AML-193 (cell line): ENCODE measurements at regions not wholly inside any gene's neighbourhood (a gene's known extent, or its start where the extent isn't known, plus 50 kb on each side); places are given as distances from the start of the nearest gene placed in this dataset.
"Not testable (repeated sequence)": the region's sequence is repeated elsewhere in the genome, so short reads cannot be mapped to it uniquely, and the experiment has no call there.

Experiments
- DNase-seq, 2 experiments: peaks; one replicate each; lab custom pipeline; 2025; lab: John Stamatoyannopoulos, UW

DNA sequence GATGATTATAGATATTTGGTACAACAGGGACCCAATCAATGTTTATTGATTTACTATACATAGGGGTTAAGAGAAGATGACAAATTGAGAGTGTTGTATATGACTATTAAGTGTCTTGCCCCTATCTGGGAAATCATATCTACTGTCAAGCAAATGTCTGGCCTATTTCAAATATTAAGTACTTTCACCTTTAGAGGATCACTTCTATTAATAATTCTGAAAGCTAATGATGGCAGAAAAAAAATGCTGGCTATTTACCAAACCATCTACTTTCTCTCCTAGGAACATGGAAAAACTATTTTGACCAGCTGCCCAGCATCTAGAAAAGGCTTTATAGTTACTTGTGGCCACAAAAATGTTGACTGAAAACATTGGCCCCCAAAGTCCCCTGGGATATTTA, 632.3 kb upstream of the ZNF385D start:
- DNase-seq = no peak

DNA sequence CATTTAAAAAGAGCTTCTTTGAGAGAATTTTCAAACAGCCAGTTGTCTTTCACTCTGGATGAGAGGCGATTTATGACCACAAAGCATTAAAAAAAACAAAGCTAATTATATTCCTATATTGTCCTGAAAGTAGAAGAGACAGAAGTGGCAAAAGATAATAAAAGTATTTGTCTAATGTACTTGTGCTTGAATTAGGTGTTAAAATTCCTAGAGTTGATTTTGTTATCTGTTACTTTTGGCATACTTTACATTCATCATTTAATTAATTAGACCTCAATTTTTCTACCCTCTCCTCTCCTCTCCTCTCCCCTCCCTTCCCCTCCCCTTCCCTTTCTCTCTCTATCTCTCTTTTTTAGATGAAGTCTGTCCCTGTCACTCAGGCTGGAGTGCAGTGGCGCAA, 635.1 kb upstream of the ZNF385D start:
- DNase-seq = no peak

DNA sequence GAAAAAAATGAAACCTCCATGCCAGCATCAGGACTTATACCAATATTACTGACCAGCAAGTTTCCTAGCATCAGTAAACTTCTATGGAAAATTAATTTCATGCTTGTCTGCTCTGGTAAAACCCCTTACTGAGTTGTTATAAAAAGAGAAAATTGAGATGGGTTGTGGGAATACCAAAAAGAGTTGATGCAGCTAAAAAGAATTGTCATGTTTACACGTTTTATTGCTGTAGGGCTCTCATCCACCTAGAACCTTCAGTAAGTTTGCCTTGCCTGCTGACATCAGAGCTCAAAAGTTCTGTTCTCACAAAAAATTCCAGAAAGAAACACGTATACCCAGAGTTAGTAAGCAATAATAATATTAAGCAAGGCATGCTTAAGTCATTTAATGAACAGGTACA, 641.3 kb upstream of the ZNF385D start:
- no peak for DNase-seq

DNA sequence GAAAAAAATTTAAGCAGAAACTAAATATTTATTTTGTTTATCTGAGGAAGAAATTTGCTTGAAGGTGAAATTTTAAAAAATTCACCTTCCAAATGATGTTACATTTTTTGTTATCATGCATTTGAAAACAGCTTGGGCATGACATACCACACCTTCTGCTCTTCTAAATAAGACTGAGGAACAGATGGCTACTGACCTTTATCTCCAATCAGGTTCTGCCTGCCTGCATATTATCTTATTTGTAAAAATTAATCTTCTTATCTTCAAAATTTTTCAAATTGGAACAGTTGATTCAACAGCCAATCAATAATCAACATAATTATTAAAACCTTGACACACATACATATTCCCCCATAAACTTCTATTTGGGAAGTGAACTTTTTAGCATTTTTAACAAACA, 641.8 kb upstream of the ZNF385D start:
- DNase-seq = no peak

DNA sequence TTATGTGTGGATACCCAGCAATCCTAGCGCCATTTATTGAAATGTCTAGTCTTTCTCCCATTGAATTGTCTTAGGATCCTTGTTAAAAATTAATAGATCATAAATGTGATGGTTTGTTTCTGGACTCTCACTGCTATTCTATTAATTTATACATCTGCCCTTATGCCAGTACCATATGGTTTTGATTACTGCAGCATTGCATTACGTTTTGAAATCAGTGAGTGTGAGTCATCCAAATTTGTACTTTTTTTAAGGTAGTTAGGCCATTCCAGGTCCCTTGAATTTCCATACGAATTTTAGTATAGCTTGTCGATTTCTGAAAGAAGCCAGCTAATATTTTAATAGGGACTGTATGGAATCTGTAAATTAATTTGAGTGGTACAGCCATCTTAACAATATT, 648.6 kb upstream of the ZNF385D start:
- DNase-seq = no peak

DNA sequence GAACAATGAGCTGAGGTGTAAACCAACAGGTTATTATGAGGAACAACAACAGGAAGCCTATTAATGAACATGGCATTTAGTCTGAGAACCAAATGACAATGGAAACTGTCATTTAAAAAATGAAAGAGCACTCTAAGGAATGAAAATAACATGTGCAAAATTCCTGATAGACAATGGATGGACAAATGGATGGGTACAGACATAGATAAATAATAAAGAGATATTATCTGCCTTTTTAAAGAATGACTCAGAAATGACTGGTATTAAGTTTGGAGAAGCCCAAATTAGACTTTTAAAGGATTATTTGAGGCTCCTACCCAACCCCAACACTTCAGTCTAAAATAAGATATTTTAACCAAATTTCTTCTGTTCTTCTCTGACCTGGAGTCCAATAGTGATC, 650.5 kb upstream of the ZNF385D start:
- no peak for DNase-seq

DNA sequence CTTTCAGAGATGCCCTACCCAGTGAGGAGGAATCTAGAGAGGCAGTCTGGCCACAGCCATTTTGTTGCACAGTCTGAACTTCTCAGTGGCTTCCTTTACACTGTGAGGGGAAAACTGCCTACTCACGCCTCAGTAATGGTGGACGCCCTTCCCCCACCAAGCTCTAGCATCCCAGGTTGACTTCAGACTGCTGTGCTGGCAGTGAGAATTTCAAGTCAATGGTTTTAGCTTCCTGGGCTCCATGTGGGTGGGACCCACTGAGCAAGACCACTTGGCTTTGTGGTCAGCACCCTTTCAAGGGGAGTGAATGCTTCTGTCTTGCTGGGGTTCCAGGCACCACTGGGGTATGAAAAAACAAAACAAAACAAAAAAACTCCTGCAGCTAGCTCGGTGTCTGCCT, 663.2 kb upstream of the ZNF385D start:
- DNase-seq = no peak

DNA sequence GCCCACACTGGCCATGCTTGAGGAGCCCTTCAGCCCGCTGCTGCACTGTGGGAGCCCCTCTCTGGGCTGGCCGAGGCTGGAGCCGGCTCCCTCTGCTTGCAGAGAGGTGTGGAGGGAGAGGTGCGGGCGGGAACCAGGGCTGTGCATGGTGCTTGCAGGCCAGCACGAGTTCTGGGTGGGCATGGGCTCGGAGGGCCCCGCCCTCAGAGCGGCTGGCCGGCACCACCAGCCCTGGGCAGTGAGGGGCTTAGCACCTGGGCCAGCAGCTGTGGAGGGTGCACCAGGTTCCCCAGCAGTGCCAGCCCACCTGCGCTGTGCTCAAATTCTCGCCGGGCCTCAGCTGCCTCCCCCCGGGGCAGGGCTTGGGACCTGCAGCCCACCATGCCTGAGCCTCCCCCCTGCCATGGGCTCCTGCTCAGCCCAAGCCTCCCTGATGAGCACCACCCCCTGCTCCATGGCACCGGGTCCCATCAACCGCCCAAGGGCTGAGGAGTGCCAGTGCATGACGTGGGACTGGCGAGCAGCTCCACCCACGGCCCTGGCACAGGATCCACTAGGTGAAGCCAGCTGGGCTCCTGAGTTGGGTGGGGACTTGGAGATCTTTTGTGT, 665.9 kb upstream of the ZNF385D start:
- not testable (repeated sequence) for DNase-seq

DNA sequence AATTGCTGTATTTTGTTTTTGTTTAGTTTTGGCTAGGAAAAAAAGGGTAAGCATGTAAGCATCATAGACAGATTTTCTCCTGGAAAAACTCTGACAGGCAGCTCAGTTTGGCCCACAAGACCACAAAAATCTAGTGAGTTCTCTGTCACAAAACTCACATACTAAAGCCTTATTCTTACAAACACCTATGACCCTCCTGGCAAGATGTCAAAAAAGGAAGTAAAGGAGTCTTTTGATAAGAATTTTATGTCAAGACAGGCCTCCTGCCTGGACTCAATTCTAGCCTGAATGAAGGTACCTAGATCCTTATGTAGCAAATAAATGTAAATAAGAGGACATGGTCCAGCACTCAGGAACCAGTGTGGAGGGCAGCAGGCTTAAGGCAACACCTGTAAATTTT, 668.3 kb upstream of the ZNF385D start:
- no peak for DNase-seq

DNA sequence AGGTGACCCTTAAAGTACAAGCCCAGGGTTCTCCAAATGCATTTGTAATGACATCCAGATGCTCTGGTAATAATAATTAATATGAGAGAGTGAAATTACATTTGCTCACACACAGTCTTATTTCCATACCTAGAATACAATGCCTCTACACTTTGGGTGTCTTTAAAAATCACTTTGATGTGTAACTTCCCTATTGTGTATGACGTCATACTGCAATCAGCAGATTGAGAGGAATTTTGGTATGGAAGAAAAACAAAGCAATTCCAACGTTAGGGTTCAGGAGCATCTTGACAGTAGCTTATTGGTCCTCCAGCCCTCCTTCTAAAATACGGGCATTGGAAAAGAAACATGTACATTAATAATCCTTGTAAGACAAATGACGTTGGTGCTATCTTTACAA, 670.6 kb upstream of the ZNF385D start:
- DNase-seq = no peak

DNA sequence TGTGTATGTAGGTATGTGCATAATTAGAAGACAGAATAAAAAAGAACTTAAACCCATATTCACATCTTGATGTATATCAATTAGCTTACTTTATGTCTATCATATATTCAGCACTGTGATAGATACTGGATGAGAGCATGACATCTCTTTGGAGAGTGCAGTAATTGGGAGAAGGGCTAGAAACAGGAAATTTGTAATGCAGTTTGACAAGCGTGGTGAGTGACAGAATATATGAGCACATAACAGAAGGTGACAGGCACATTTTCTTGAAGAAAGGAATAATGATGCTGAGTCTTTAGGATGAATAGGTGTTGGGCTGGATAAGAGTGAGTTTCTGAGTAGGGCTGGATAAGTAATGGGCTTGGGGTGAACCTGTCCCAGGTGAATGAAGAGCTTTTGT, 680.3 kb upstream of the ZNF385D start:
- no peak for DNase-seq

DNA sequence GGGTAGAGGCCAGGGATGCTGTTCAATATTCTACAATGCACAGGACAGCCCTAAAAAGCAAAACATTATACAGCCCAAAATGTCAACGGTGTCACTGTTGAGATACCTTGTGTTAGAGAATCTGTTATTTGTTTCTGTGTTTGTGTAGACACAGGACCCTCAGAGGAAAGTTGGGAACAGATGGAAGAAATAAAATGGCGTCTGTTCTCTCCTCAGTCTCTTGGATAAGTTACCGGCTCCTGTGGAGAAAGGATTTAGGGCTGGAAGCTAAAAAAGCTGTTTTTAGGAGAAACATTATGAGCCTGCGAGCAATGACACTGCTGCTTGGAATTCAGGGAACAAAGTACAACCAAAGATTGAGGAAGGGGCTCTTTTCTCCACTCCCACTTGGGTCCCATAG, 688.6 kb upstream of the ZNF385D start:
- no peak for DNase-seq

DNA sequence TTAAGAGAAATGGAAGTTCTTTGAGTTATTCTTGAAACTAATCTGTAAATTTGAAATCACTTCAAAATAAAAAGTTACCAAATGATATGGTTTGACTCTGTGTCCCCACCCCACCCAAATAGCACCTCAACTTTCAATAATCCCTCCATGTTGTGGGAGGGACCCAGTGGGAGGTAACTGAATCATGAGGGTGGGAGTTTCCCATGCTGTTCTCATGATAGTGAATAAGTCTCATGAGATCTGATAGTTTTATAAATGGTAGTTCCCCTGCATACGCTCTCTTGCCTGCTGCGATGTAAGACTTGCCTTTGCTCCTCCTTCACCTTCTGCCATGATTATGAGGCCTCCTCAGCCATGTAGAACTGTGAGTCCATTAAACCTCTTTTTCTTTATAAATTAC, 690.7 kb upstream of the ZNF385D start:
- DNase-seq = no peak

DNA sequence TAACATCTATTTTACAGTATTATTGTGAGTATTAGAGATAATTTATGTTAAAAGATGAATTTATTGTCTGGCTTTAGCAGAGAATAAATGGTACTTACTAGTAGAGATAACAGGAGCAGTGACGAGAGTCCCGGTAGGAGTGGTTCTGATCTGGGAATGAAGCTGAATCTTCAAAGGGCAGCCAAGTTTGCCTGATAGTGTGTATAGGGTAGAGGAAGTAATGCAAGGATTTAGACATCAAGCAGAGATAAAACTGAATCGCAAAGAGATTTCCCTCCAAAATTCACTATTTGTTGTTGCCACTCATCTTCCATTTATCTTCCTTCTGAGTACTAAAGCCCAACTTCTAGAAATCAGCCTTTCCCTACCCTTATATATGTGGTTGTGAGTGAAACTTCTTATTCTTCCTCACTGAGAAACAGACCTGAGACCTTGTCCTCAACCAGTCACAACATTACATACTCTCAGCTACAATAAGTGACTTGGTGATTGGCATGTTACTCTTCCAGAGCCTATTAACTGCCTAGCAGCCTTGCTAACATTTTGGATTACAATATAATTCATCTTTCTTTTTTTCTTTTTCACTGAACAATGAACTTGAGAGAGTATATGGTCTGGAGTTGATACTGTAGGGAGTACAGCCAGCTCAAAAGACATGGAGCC, 692.7 kb upstream of the ZNF385D start:
- DNase-seq = no peak

DNA sequence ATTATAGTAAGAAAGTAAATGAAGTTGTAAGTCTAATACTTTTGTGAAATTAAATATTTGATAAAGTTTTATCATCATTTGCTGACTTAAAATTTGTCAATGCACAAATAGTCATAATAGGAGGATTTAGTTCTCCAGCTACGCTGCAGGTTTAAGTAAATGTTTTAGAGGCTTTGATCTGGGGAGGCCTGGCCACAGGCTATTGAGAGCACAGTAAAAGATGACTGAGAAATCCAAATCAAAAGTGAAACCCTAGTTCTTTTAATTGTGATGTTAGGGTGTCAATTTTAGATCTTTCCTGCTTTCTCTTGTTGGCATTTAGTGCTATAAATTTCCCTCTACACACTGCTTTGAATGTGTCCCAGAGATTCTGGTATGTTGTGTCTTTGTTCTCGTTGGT, 694.3 kb upstream of the ZNF385D start:
- DNase-seq = not testable (repeated sequence)

DNA sequence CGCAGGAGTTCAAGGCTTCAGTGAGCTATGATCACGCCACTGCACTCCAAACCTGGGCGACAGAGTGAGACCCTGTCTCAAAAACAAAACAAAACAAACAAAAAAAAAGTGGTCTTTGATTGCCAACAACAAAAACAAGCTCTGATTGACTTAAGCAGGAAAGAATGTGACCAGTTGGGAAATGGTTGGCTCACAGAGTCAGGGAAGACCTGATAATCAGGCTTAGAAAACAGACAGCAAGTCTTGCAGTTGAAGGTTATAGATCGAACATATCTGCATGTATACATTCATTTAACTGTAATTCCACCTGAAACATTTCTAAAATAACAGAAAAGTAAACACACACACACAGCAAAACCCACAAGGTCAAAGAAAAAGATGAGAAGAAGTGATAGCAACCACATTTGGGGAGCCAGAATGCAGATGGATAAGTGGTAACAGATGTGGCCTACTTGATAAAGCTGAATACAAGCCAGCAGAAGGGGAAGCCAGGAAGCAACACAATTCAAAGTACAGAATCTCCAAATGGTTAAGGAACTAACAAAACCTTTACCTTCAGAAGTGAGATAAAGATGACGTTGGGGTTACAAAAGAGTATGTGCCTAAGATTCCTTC, 699.9 kb upstream of the ZNF385D start:
- DNase-seq = no peak

DNA sequence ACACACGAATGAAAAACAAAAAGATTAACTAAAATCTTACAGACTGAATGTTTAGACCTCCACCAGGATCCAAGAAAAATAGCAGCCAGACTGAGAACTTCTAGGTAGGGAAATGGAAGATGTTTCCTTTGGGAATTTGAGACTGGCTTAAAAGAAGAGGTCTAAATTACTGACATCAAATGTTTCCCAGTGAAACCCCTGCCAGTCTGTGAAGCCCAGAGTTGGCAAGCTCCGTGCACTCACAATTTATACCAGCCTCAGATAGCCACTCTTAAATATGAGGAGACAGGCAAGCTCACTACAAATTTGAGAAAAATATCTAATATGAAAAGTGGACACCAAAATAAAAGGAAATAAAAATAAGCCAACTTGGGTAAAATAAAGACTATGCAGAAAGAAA, 700.5 kb upstream of the ZNF385D start:
- no peak for DNase-seq

DNA sequence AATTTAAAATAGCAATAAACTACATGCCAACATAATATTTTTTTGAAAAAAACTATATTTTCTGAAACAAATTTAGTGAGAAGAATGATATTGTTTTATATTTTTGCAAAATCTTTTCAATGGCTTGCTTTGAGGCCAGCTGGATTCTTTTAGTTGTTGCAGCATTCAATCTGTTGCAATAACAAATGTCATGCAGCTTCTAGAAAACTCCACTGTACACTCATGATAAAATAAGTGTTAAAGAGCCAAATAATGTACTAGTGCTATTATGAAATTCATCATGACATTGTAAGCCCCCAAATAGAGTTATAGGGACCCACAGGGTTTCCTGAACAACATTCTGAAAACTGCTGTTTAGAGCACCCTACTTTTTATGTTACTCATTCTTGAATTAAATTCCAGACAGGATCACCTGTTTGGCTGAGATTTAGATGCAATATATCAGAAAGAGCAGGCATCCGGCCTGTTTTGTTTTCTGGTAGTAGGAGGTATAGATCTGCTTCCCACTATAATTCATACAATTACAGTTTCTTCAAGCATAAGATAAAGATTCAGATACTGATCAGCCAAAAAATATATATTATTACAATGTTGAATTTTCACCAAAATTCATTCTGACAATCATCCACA, 703.0 kb upstream of the ZNF385D start:
- no peak for DNase-seq

DNA sequence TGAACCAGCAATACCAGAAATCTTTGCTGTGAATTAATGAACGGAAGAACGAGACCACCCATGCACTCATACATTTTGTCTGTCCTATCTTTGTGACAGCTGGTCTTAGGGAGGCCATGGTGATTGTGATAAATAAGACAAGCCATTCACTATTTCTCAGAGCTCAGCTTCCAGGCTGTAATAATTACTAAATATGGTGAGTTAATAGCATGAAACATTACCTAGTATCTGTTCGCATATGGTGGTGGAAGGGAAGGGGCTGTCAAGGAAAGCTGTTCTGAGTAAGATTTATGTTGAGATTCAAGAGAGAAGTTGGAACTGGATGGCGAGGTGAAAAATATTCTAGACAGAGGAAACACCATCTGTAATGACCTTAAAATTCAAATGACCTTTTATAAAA, 719.0 kb upstream of the ZNF385D start:
- no peak for DNase-seq

DNA sequence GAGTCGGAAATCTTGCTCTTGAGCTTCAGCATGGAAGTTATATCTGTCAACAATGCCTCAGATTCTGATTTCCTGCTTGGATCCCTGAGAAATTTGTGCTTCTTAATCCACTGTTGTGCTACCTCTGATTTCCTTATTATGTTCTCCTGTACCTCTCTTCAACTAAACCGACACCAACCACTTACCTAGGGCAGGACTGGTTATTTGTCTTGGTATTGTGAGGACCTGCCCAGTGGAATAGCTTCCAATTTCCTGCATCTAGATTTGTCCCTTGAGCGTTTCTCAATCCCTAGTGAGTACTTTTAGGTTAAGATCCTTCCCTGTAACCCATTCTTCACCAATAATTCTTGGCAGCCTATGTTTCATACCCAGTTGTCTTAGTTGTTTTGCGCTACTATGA, 720.5 kb upstream of the ZNF385D start:
- no peak for DNase-seq

DNA sequence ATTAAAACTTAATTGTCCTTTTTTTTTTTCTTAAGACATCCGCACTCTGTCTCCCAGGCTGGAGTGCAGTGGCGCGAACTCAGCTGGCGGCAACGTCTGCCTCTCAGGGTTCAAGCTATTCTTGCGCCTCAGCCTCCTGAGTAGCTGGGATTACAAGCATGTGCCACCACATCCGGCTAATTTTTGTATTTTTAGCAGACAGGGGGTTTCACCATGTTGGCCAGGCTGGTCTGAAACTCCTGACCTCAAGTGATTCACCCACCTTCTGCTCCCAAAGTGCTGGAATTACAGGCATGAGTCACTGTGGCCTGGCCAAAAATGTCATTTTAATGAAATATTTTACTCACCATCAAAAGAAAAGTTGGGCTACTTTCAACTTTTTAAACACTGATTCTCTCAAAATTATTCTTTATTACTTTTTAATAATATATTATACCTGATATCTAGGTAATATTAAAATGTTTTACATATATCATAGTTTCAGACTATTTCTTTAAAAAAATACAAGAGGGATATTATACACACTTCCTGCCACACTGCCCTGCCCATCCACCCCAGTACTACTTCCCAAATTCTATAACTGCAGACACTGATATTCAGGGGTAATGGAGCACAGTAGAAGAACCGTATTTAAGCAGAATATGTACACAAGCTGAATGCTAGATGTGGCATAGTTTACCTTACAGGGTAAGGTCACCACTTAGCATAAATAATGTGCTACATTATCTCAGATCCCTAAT, 723.9 kb upstream of the ZNF385D start:
- no peak for DNase-seq

DNA sequence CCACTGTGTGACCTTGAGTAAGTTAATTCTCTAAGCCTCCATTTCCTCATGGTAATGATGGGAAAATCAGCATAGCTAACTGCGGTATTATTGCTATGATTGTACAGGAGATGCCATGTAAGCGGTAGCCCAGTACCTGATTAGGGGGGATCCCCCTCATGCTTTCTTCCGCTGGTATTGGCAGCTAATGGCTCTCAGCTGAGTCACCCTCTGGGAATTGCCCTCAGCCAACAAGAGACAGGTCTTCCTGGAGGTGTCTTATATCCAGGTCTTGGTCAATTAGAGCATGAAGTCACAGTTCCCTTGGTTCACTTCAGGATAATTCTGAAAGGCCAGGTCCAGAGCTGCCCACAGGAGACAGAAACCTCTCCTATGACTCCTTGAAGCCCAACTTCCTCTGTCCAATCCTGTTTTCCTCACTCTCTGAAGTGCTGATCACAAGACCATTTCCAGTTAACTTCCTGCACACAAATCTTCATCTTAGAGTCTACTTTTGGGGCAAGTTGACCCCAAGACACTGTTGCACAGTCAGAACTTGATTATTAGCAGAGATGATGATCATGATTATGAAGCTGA, 724.7 kb upstream of the ZNF385D start:
- DNase-seq = no peak
